GM12873 (cell line): ENCODE measurements at regions not wholly inside any gene's neighbourhood (a gene's known extent, or its start where the extent isn't known, plus 50 kb on each side); places are given as distances from the start of the nearest gene placed in this dataset.

Experiments
- TF ChIP-seq, protein P1 (sequence below): IDR thresholded peaks from 2 replicates; pipeline ENCODE4 v1.5.1; 2012; ENCODE audit warnings: low read depth, mild to moderate bottlenecking, moderate library complexity, low read length, control low read depth; ENCODE audit not compliant: insufficient read depth; ENCODE audit errors: missing control alignments

DNA sequence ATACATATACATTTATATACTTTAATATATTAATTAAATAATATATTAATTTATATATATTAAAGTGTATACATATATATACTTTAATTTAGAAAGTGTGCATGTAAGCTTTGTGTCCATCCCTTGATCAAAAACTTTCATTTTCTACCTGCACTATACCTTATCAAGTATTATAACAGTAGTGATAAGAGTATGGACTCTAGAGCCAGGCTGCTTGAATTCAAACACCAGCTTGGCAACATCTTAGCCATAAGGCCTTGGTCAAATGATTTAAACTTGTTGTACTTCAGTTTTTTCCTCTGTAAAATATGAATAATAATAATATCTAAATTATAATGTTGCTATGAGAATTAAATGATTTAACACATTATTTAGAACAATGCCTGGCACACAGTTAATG is 327.6 kb upstream of the NECTIN3 start:
- TF ChIP-seq, protein P1, sequence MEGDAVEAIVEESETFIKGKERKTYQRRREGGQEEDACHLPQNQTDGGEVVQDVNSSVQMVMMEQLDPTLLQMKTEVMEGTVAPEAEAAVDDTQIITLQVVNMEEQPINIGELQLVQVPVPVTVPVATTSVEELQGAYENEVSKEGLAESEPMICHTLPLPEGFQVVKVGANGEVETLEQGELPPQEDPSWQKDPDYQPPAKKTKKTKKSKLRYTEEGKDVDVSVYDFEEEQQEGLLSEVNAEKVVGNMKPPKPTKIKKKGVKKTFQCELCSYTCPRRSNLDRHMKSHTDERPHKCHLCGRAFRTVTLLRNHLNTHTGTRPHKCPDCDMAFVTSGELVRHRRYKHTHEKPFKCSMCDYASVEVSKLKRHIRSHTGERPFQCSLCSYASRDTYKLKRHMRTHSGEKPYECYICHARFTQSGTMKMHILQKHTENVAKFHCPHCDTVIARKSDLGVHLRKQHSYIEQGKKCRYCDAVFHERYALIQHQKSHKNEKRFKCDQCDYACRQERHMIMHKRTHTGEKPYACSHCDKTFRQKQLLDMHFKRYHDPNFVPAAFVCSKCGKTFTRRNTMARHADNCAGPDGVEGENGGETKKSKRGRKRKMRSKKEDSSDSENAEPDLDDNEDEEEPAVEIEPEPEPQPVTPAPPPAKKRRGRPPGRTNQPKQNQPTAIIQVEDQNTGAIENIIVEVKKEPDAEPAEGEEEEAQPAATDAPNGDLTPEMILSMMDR: no peak

DNA sequence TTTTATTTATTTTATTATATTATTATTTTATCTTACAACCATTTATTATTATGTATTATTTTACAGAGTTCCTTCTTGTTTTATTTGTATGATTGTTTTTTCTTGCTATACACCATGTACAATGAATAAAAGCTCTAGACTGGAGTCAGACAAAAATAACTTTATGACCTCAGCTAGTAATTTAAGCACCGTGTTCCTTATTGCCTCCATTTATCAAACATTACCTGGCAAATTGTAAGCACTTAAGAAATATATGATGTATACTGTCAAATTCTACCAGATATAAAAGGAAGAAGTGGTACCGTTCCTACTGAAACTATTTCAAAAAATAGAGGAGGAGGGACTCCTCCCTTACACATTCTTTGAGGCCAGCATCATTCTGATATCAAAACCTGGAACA is 326.9 kb upstream of the NECTIN3 start:
- TF ChIP-seq, protein P1: no peak

DNA sequence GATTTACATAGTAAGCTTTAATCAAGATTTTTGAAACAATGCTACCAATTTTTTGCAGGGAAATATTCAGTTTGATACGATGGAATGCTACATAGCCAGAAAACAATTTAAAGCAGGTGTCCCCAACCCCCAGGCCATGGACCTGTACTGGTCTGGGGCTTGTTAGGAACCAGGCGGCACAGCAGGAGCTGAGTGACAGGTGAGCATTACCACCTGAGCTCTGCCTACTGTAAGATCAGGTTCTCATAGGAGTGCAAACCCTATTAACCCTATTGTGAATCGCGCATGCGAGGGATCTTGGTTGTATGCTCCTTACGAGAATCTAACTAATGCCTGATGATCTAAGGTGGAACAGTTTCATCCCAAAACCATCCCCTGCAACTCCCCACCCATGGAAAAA is 322.6 kb upstream of the NECTIN3 start:
- TF ChIP-seq, protein P1: no peak

DNA sequence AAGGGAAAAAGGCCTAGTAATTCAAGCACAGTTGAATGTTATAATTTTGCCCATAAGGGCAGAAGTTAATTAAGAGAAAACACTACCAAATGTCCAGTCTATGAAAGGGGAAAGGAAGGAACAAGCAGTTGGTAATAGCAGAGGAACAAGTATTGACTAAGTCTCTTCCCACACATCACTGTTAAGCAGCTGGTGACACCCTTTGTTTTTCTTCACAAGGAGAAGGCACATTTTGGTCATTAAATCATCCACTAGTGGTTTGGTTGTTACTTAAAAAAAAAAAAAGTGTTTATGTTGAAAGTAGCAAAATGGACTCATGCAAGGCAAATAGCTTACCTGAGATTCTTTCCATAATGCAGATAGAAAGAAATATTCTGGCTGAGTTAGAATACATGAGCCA is 321.4 kb upstream of the NECTIN3 start:
- TF ChIP-seq, protein P1: no peak

DNA sequence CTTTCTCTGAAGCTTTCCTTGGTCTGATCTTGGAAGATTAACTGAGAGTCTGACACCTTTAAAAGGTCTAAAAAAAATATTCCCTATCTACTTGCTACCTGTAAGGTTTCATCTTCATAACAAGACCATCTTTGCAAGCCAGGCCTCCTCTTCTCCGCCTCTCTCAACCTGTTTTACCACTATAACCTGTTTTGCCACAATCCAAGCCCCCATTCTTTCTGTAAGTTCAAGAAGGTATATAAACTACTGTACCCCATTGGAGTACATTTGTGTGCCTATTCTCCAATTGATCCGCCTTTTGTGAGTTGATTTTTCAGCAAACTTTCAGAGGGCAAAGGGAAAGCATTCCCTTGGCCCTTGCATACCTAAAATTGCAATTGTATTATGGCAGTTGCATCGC is 319.3 kb upstream of the NECTIN3 start:
- TF ChIP-seq, protein P1: no peak

DNA sequence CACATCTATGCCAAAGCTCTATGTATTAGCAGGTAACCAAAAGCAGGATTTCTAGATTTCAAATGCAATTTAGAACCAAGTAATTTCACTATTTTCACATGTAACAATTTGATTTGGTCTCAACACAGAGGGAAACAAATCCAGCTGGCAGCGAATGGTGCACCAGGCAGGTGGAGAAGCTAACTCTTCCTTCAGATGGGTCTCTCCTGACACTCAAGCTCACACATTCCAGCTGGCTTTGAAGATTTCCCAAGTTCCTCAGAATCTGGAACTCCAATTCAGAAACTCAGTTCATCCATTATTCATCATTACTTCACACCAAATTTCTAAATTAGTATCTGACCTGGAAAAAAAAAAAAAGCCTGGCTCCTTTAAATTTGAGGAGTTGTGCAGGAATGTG is 318.1 kb upstream of the NECTIN3 start:
- TF ChIP-seq, protein P1: no peak

DNA sequence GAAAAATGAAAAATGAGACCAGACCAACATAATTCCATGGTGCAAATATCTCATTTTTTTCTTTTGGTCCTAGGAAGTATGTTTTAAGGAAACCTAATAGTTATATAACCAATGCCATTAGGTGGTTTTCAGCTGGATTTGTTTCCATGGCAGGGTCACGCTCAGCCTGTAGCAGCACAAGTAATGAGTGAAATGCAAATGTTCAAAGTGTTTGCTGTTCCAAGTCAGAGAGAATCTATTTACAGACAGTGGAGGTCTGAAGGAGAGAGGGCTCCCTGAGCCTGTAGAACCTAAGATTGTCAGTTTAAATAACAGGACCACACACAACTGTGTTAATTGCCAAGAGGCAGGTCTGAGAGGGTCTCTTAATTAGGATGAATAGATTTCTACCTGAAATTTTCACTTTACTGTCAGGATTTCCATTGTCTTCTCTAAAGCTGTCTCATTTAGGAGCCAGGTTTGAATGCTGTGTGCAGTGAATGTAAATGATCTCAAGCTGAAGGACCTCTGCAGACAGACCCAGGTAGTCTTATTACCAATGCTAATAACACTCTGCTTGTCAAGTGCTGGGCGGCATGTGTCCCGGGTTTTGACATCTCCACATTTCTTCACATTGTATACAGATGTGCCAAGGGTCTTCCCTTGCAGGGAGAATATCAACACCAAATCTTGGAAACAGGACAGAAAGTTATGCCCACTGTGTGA is 317.3 kb upstream of the NECTIN3 start:
- TF ChIP-seq, protein P1: no peak

DNA sequence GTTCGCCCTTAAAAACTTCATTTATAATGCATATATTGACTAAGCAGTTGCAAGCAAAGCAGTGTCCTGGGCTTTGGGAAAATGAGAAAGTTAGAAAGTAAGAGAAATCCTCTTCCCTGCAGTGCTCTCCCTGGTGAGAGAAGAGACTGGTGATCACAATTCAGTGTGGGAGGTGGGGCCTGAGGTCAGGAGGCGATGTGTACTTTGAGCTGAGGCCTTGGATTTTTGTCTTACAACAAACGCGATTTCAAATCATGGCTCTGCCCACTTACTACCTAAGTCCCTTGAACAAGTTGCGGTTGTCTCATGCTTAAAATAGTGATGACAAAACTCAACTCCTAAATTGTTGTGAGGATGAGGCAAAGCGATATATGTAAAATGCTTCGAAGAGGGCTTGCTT is 316.3 kb upstream of the NECTIN3 start:
- TF ChIP-seq, protein P1: no peak
